ENCODE measurements at regions not wholly inside any gene's neighbourhood (a gene's known extent, or its start where the extent isn't known, plus 50 kb on each side); places are given as distances from the start of the nearest gene placed in this dataset.
A peak's percentile ranks its signal among the peaks of the same experiment; 100 is the strongest.

DNA sequence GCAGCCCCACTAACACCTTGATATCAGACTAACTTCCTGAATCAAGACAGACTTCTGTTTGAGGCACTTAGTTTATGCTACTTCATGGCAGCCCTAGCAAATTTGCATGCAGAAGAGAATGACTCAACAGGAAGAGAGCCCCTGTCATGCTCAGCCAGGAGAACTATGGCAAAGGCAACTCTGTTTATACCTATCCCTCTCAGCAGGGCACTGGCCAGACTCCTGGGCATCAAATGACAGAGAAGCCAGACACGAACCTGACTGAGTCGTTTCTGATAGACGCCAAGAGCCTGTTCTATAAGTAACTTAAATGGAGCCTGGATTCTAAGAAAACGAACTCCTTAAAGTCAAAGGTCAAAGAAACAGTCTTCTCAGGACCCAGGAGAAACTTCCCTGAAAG is 50.9 kb upstream of the UNC5B start:
- Histone ChIP-seq H2AFZ (ENCODE audit: low read length) (peak overlapping the region; percentile 64), H3K9me2 (replicated peaks; ENCODE audit: low read depth, low read length) (no peaks in the 10 kb centered on the region), H3K4me3 (ENCODE audit: low read length, poor library complexity, severe bottlenecking) (no peak overlapping the region), H3K27me3 (ENCODE audit: insufficient read depth, low read length, poor library complexity, severe bottlenecking) (no peaks in the 10 kb centered on the region), H3K4me1 (ENCODE audit: insufficient read depth, low read length, poor library complexity, severe bottlenecking) (peaks cover 12% of the 10 kb centered on the region), H3K36me3 (ENCODE audit: insufficient read depth, low read length) (no peaks in the 10 kb centered on the region), H3K79me2 (ENCODE audit: insufficient read depth, low read length) (no peaks in the 10 kb centered on the region), H4K20me1 (ENCODE audit: insufficient read depth, low read length, poor library complexity, severe bottlenecking) (no peaks in the 10 kb centered on the region), H3F3A (ENCODE audit: low read depth) (no peaks in the 10 kb centered on the region), H3K9me3 (ENCODE audit: insufficient read depth, low read depth, low read length) (no peaks in the 10 kb centered on the region), H3K4me2 (ENCODE audit: low read depth, low read length, poor library complexity, severe bottlenecking) (peak overlapping the region; percentile 6), H3K9ac (ENCODE audit: low read depth, low read length, poor library complexity, severe bottlenecking) (no peak overlapping the region)
- TF ChIP-seq CTCF (conservative IDR thresholded peaks at IDR 0.05; ENCODE audit: low read length) (no peak), EZH2phosphoT487 (IDR thresholded peaks at IDR 0.05; ENCODE audit: borderline replicate concordance) (no peak)

Data from Loucy (cell line).